HG02885 (cell line): ENCODE measurements at regions not wholly inside any gene's neighbourhood (a gene's known extent, or its start where the extent isn't known, plus 50 kb on each side); places are given as distances from the start of the nearest gene placed in this dataset.

ENCODE experiments used
- ATAC-seq: cut with Tn5 transposase; IDR thresholded peaks from one replicate; pipeline ENCODE4 v1.9.1; 2021; ENCODE audit warnings: mild to moderate bottlenecking; ENCODE audit not compliant: unreplicated experiment, poor library complexity

DNA sequence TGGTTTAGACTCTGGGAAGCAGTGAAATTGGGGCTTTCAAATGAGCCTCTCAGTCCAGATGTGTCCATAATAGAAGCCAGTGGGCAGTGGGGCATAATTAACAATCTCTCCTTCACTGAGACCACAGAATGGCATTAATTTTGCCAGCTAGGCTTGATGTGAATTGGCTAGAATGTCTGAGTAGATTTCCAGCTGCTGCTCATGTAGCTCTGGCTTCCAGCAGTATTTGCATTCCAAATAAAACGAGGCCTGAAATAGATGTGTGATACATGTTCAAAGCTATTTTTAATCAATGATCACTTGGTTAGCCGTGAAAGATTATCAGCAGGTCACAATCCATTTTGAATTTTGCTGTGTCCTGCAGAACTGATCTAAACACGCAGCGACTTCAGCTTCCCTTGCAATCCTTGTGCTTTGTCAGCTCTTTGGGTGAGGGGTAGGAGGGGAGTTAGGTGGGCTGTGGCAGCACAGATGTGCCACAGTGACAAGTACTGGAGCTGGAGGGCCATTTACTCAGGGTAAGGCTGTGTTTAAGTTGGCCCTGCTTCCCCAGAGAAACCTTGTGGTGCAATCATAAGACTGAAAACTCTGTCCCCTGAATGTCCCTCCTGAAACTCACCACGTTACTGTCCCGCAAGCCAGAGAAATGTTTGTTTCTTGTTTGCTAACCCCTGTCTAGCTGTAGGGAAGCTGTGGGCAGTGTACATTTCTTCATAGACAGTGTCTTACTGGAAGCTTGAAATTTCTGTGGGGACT is 56.9 kb upstream of the TMEM178A start:
- ATAC-seq, result no peak

DNA sequence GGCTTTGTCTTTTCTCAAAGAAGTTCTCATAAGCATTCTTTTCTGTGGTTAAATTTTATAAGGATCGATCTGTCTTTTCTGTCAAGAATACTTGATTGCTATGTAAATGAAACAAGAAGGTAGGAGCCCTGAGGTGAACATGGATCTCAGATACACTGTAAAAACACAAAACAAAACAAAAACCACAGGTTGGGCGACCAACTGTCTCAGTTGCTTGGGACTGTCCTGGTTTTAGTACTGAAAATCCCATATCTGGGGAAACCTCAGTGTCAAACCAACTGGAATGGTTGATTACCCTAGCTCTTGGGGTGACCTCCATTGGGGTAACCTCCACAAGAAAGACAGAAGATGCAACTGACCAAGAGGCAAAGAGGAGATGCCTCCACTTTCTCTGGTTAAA is 55.8 kb upstream of the TMEM178A start:
- ATAC-seq, result no peak

DNA sequence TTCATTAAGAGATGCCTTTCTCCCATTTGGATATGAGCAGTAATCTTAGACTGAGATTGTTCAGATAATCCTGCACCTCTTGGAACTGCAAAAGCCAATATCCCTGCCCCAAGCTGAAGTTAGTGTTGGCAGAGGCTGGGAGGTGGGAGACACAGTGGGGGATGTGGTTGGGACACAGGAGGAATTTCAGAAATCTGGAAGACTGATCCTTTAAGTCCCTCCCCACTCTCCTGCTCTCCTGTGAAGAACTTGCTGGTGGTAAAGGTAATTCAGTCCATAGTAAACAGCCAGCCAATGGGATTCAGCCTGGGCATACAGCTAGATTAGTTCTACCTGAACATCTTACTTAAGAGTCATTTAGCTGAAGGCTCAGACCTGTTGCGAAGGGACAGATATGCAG is 50.0 kb upstream of the TMEM178A start:
- no peak for ATAC-seq
